Adrenal gland (tissue), 5 donors: ENCODE measurements at regions not wholly inside any gene's neighbourhood (a gene's known extent, or its start where the extent isn't known, plus 50 kb on each side); places are given as distances from the start of the nearest gene placed in this dataset.

ENCODE experiments used
- POLR2A ChIP-seq, 2 donors: fragments of 450-650 bp; IDR thresholded peaks; one replicate each; pipeline ENCODE4 v1.6.1; 2017; ENCODE audit warnings: antibody characterized with exemption in 2 of 2, mild to moderate bottlenecking in 2 of 2, moderate library complexity in 1 of 2
- TF ChIP-seq, protein P1 (sequence below), 6 experiments: fragments of 450-650 bp in 4 of 6; fragments of 200-600 bp in 2 of 6; sonication (generic) in 1 of 6; IDR thresholded peaks; 1 replicate in 5 of 6; 2 replicates in 1 of 6; pipeline versions ENCODE4 v1.5.1 to v1.8.0; 2016 to 2021; ENCODE audit warnings: antibody characterized with exemption in 6 of 6, mild to moderate bottlenecking in 2 of 6, moderate library complexity in 1 of 6
- donor health status: DM: no; HTN: no; CAD: no.

GRCh38 chr2:19141234-19142004 is 217.0 kb downstream of the OSR1 start:
- TF ChIP-seq, protein P1, sequence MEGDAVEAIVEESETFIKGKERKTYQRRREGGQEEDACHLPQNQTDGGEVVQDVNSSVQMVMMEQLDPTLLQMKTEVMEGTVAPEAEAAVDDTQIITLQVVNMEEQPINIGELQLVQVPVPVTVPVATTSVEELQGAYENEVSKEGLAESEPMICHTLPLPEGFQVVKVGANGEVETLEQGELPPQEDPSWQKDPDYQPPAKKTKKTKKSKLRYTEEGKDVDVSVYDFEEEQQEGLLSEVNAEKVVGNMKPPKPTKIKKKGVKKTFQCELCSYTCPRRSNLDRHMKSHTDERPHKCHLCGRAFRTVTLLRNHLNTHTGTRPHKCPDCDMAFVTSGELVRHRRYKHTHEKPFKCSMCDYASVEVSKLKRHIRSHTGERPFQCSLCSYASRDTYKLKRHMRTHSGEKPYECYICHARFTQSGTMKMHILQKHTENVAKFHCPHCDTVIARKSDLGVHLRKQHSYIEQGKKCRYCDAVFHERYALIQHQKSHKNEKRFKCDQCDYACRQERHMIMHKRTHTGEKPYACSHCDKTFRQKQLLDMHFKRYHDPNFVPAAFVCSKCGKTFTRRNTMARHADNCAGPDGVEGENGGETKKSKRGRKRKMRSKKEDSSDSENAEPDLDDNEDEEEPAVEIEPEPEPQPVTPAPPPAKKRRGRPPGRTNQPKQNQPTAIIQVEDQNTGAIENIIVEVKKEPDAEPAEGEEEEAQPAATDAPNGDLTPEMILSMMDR (IDR thresholded peaks at IDR 0.05), result no peak
- TF ChIP-seq POLR2A (IDR thresholded peaks at IDR 0.05), result no peak
